GM18519 (cell line): ENCODE measurements at regions not wholly inside any gene's neighbourhood (a gene's known extent, or its start where the extent isn't known, plus 50 kb on each side); places are given as distances from the start of the nearest gene placed in this dataset.
"Not testable (repeated sequence)": the region's sequence is repeated elsewhere in the genome, so short reads cannot be mapped to it uniquely, and the experiment has no call there.

Experiments used
- ATAC-seq: cut with Tn5 transposase; IDR thresholded peaks from one replicate; pipeline ENCODE4 v1.9.1; 2021; ENCODE audit warnings: mild to moderate bottlenecking, moderate library complexity; ENCODE audit not compliant: unreplicated experiment, low FRiP score

DNA sequence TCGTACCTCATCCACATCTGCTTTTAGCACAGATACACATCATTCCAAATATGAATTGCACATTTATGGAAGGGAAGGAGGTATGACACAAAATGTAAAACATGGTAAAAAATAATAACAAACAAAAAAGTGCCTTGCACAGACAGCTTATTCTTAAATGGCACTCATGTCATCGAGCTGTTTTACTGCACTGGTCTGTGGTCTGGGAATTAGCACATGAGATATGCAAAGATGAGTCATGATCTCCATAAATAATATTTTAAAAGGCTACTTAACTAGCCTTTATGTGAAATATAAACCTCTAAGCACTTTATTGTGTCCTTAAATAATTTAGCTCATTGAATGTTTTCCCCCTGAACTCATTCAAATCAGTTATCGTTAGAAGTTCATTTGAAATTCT, 142.2 kb upstream of the ZNF385D start:
- ATAC-seq: no peak

GRCh38 chr3:21894459-21895340, 143.7 kb upstream of the ZNF385D start:
- no peak for ATAC-seq

DNA sequence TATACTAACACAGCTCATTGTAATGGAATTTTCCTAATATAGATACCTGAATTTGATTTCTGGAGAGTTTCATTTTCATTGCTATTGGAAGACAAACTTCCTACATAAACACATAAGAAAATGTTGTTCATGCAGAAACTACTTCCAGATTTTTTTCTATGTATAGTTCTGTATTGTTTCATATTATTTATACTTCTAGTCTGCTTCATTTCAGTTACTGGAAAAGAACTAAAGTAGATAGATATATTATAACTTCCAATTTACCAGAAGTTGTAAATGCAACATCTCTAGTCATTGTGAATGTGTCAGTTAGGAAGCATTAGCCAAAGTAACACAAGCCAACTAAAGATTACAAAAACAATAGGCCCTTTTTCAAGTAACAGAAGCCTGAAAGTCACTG, 147.3 kb upstream of the ZNF385D start:
- no peak for ATAC-seq

DNA sequence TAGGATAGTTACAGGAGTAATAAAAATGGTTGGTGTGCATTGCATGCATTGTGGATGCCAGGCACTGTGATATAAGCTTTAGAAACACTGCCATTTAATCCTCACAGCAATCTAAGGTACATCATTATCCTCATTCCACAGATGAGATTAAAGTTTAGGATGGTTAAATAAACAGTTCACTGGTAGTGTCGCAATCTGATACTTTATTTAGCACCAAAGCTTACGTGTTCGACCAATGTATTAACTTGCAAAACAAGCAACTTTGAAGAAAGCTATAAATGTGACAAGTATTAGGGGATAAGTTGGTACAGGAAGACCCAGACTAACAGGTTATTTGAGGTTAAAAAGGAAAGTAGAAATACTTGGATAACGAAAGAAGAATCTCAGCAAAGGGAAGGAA, 150.5 kb upstream of the ZNF385D start:
- no peak for ATAC-seq

DNA sequence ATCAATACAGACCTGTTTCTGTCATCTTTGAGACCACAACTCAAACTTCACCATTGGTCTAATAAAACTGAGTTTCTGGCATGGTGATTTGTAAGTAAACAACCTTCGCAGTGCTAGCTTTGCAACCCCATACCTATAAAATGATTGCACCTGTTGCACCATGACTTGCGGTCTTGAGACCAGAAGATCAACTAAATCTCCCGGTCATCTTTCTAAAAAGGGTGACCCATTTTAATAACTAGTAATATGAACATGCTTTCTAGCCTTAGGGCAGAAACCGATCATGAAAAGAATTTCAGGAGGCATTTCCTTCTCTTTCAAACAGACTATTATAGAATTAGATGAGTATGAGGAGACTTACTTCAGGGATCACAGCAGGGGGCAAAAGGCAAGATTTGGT, 151.9 kb upstream of the ZNF385D start:
- no peak for ATAC-seq

DNA sequence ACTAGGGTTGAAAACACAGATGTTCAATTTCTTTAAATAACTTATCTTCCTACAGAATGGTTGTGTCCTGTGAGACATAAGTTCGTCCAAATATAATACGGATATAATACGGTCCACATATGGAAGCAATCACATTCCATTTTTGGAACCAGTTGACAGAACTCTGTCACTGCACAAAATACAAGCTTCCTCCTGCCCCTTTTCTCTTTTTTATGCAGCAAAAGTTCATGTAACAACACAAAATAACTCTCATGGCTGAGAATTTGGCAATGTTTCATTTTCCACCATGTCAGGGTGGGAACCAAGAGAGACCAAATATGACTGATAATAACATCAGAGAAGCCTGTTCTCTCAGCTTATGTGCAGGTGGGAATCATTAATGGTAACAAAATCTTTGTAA, 158.1 kb upstream of the ZNF385D start:
- ATAC-seq: no peak

GRCh38 chr3:21912711-21913110, 161.7 kb upstream of the ZNF385D start:
- ATAC-seq: no peak

GRCh38 chr3:21913791-21914190, 162.8 kb upstream of the ZNF385D start:
- no peak for ATAC-seq

GRCh38 chr3:21914451-21914850, 163.4 kb upstream of the ZNF385D start:
- no peak for ATAC-seq

DNA sequence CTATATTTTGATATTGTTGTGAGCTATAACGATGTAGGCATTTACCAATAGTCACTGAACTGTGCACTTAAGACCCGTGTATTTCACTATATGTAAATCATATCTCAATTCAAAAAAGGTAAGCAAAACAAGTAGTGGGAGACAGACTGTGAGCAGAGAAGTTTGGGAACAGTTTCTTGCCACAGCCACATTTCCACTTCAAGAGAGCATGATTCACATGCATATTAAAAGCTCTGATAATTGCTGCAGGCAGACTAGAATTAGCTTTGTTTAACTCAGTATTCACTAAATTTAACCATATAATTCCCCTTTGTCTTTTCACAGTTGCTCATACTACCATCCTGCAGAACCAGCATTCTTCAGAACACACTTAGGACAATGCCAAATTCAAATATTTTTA, 168.4 kb upstream of the ZNF385D start:
- ATAC-seq: no peak

DNA sequence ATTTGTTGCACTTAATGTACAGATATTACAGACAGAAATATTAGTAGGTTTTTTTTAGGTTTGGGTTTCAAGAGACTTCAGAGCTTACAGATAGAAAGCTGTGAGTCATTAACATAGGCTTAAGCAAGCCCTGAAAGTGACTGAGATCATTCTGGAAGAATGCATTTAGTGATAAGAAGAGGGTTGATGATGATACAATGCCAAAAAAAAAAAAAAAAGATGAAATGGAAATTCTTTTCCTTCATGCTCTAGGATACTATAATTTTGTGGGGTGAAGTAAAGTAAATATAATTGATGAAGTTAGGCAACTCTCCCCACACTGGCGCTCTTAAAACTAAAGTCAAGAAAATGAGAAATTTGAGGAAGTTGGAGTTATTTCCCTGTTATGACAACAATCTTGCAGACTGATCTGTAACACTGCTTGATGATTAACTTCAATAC, 169.4 kb upstream of the ZNF385D start:
- no peak for ATAC-seq

- not testable (repeated sequence) for ATAC-seq
These were observed 172.1 kb upstream of the ZNF385D start for GRCh38 chr3:21923156-21923555.

GRCh38 chr3:21927261-21927660, 176.3 kb upstream of the ZNF385D start:
- ATAC-seq: no peak

- ATAC-seq: no peak
These were observed 183.6 kb upstream of the ZNF385D start for GRCh38 chr3:21934591-21934990.

GRCh38 chr3:21936207-21936606, 185.2 kb upstream of the ZNF385D start:
- ATAC-seq: no peak

- no peak for ATAC-seq
These were observed 187.3 kb upstream of the ZNF385D start for GRCh38 chr3:21938267-21938681.

GRCh38 chr3:21942328-21942727, 191.3 kb upstream of the ZNF385D start:
- ATAC-seq: no peak

- no peak for ATAC-seq
These were observed 193.2 kb upstream of the ZNF385D start for GRCh38 chr3:21944251-21944650.

- no peak for ATAC-seq
These were observed 201.8 kb upstream of the ZNF385D start for GRCh38 chr3:21952856-21953255.

DNA sequence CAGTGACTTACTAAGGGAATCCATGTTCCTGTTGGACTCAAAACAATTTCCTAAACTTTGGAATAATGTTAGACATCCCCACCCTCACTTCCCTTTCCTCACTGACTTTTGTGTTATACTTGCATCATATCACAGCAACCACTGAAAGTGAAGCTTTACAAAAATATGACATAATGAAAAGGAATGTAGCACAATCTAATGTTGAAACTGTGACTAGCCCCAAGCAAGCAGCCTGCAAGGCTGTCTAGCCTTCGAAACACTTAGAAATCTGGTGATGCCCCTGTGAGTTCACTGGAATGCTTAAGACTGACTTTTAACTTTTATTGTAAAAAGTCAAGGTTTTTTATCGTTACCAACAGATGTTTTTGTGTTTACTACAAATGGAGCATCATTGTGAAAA, 203.7 kb upstream of the ZNF385D start:
- no peak for ATAC-seq

DNA sequence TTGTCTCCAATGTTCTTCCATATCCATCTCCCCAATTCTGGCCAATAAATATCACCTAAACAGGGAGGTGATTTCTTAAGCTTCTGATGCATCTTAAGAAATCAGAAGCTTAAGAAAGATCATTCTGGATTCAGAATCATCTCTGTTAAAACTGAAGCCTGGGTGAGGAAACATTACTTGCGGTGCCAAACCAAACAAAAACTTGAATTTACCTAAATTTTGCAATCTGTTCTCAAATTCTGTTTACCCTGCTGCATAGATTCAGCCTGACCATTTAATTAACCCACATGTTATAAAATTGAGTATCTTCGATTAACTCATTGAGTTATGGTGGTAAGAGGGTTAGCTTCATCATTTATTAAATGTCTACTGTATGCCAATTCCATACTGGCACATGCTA, 204.4 kb upstream of the ZNF385D start:
- ATAC-seq: no peak

DNA sequence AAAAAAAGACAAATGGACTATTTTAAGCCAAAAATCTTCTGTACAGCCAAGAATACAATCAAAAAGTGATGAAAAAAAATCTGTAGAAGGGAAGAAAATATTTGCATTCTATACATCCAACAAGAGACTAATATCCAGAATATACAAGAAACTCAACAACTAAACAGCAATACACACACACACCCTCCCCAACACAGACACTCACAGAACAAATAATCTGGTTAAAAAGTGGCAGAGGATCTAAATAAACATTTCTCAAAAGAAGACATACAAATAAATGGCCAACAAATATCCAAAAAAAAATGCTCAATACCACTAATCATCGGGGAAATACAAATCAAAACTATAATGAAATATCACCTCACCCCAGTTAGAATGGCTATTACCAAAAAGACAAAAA, 209.0 kb upstream of the ZNF385D start:
- no peak for ATAC-seq
